Ascending aorta (tissue), 2 donors: ENCODE measurements at regions not wholly inside any gene's neighbourhood (a gene's known extent, or its start where the extent isn't known, plus 50 kb on each side); places are given as distances from the start of the nearest gene placed in this dataset.

ENCODE experiments used
- DNase-seq, 2 donors: peaks; one replicate each; pipeline ENCODE4 v3.0.0-alpha.2; 2019; ENCODE audit warnings: low spot score in 2 of 2
- H3K27ac ChIP-seq, 2 donors: fragments of 200-600 bp; sonication (generic); one replicate each; pipeline ENCODE4 v1.5.1; 2016 to 2017; ENCODE audit warnings: mild to moderate bottlenecking in 1 of 2
- H3K27me3 ChIP-seq: fragments of 200-600 bp; sonication (generic); one replicate; pipeline ENCODE4 v1.5.1; 2017
- H3K36me3 ChIP-seq, 2 donors: fragments of 200-600 bp; sonication (generic); one replicate each; pipeline ENCODE4 v1.5.1; 2016
- H3K4me1 ChIP-seq, 2 donors: fragments of 200-600 bp; sonication (generic); one replicate each; pipeline ENCODE4 v1.5.1; 2016 to 2017; ENCODE audit warnings: mild to moderate bottlenecking in 1 of 2
- H3K4me3 ChIP-seq, 2 donors: fragments of 200-600 bp; sonication (generic); one replicate each; pipeline ENCODE4 v1.5.1; 2016 to 2017; ENCODE audit warnings: mild to moderate bottlenecking in 1 of 2
- H3K9me3 ChIP-seq, 2 donors: fragments of 200-600 bp; sonication (generic); one replicate each; pipeline ENCODE4 v1.5.1; 2016
- intact Hi-C: fragments of 100-400 bp; cut with DNase I; formaldehyde crosslinking; loops from one replicate; pipeline ENCODE4 v1.15.1; 2023
- TF ChIP-seq, protein P1 (sequence below), 3 experiments: fragments of 200-600 bp in 2 of 3; fragments of 450-650 bp in 1 of 3; sonication (generic) in 2 of 3; IDR thresholded peaks; one replicate each; pipeline ENCODE4 v1.5.1; 2016 to 2019; ENCODE audit warnings: antibody characterized with exemption in 3 of 3, mild to moderate bottlenecking in 1 of 3, moderate library complexity in 1 of 3

DNA sequence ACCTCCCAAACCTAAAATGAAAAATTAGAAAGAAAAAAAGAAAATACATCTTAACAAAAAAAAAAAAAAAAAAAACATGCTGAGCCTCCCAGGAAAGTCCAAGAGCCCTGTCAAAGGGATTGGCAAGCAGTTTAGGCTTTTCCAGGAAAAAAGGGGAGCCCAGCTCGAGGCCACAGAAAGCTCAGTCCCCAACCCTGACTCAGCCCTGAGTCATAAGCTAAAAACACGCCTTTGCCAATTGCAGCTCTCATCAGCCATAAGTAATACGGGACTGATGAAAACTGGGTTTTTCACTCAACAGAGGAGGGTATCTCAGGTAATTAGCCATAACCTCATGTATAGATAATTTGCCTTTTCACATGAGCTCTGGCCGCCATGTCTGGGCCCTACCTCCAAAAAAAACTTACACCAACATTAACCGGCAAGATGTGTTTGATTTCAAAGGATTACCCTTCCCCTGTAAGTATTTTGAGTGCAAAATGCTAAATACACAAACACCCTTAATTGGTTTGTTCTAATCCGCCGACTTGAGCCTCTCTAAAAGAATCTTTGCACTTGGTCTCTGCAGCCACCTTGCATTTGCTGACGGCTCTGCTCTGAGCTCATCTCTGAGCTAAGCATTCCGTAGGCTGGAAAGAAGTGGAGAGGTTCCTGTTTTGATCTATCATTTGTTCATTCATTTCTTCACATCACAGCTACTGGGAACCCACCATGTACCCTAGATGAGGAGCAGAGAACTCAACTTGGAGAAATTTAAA is 319.2 kb downstream of the BCL11B start:
- TF ChIP-seq, protein P1, sequence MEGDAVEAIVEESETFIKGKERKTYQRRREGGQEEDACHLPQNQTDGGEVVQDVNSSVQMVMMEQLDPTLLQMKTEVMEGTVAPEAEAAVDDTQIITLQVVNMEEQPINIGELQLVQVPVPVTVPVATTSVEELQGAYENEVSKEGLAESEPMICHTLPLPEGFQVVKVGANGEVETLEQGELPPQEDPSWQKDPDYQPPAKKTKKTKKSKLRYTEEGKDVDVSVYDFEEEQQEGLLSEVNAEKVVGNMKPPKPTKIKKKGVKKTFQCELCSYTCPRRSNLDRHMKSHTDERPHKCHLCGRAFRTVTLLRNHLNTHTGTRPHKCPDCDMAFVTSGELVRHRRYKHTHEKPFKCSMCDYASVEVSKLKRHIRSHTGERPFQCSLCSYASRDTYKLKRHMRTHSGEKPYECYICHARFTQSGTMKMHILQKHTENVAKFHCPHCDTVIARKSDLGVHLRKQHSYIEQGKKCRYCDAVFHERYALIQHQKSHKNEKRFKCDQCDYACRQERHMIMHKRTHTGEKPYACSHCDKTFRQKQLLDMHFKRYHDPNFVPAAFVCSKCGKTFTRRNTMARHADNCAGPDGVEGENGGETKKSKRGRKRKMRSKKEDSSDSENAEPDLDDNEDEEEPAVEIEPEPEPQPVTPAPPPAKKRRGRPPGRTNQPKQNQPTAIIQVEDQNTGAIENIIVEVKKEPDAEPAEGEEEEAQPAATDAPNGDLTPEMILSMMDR (IDR thresholded peaks at IDR 0.05): no peak
- Histone ChIP-seq H3K27me3 (no peaks in the 10 kb centered on the region), H3K36me3 (no peaks in the 10 kb centered on the region), H3K27ac (no peak overlapping the region), H3K9me3 (no peaks in the 10 kb centered on the region), H3K4me3 (no peak overlapping the region), H3K4me1 (peaks cover 0 to 3% of the 10 kb centered on the region in 2 donors)
- intact Hi-C loops: loop anchor here (2.0 kb wide), 1 partner anchor 84 kb away; no protein-coding TSS in a partner anchor
- peak in 1 of 2 donors; percentile 74 for DNase-seq

DNA sequence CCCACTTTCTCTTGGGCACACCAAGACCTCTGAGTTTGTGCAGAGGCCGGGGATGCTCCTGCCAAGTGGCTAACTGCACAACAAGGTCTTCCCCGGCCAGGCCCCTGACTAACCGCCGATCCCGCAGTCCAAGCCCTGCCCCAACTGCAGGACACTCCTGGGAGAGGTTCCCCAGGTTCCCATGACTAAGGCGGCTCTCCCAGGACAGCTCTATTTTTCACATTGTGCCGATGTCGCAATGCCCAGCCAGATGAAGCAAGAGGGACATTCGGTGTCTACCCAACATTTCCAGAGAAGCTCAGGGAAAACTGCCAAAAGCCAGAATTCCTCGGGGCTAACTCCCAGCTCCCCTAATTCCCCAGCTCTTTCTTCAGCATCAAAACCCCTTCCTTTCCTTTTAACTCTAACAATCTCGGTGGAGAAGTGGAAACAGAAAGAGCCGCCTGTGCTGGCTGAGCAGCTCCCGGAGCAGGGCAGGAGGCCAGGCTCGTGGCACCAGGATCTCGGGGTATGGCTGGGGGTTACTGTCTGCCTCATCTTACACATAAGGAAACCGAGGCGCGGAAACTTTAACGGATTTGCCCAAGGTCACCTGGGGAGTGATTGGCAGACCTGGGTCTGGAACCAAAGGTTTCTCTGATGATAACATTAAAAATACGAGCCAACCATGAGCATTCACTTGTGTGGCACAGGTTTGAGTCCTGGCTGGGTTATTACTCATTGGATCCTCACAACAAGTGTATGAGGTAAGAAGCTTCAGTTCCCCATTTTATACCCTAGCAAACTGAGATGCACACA is 318.2 kb downstream of the BCL11B start:
- H3K36me3 ChIP-seq: no peaks in the 10 kb centered on the region
- H3K4me3 ChIP-seq: no peak overlapping the region
- H3K27me3 ChIP-seq: no peaks in the 10 kb centered on the region
- H3K9me3 ChIP-seq: no peaks in the 10 kb centered on the region
- no peak overlapping the region for H3K27ac ChIP-seq
- peaks cover 0 to 3% of the 10 kb centered on the region in 2 donors for H3K4me1 ChIP-seq
- DNase-seq: peak; percentile 38 to 86
- TF ChIP-seq, protein P1 (IDR thresholded peaks at IDR 0.05): no peak
- intact Hi-C loops: loop anchor here (2.0 kb wide), 1 partner anchor 83 kb away; no protein-coding TSS in a partner anchor

DNA sequence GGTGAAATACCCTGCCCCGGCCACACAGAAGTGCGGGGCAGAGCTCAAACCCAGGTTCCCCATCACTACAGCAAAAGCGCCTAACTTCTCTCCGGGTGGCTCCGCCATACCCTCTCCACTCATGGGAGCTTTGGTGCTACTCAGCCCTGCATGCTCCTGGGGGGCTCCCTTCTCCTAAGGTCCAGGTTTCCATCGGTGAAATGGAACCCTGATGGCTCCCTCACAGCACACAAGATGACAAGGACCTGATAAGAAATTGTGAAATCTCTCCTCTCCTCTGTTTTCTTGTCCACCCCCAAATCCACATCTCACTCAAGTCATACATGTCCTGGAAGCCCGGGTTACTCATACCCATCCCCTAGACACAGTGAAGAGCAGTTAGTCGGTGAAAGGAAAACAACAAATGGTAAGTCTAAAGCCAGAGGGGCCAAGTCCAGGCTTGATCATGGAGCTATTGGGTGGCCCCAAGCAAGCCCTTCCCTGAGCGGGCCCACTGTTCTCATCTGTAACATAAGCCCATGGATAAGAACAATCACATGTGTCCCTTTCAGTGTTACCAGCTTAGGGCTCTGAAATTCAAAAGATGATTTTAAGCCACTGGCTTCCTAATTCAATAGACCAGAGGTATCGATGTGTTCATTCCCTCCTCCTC is 317.5 kb downstream of the BCL11B start:
- TF ChIP-seq, protein P1 (IDR thresholded peaks at IDR 0.05): no peak
- Histone ChIP-seq H3K9me3 (no peaks in the 10 kb centered on the region), H3K4me1 (peaks cover 0 to 3% of the 10 kb centered on the region in 2 donors), H3K27ac (no peak overlapping the region), H3K4me3 (no peak overlapping the region), H3K36me3 (no peaks in the 10 kb centered on the region), H3K27me3 (no peaks in the 10 kb centered on the region)
- DNase-seq: peak in 1 of 2 donors; percentile 50
- intact Hi-C loops: no loop called here

DNA sequence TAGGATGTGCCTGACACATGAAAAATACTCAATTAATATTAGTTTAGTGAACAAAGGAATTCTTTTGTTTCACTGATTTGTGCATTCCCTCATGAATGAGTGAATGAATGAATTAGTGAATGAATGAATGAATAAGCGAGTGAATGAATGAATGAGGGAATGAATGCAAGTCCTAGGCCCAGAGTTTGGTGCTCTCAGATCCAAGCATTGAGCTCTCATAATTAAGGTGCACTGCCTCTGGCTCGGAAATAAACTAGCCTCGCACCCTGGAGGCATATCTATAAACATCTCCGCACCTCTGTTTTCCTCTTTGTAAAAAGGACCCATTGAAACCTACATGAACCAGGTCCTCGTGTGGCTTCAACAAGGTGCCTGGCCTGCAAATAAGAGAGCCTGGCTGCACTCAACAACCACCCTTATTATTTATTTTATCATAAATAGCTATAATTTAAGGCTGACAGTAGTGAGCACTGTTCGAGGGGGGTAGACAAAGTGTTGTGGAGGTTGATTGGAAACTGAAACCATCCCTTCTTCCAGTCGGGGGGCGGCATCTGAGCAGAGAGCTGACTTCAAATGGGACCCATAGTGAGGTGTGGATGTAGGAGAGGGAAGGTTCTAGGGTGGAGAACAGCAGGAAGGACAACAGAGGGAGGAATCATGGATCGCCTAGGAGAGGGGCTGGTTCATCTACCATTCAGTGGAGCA is 316.8 kb downstream of the BCL11B start:
- no peak overlapping the region for H3K27ac ChIP-seq
- peak in 1 of 2 donors; percentile 31 for DNase-seq
- H3K4me3 ChIP-seq: no peak overlapping the region
- TF ChIP-seq, protein P1 (IDR thresholded peaks at IDR 0.05): no peak
- no peaks in the 10 kb centered on the region for H3K9me3 ChIP-seq
- H3K4me1 ChIP-seq: peaks cover 0 to 3% of the 10 kb centered on the region in 2 donors
- intact Hi-C loops: loop anchor here (5.0 kb wide), 1 partner anchor 202 kb away; no protein-coding TSS in a partner anchor
- H3K27me3 ChIP-seq: no peaks in the 10 kb centered on the region
- no peaks in the 10 kb centered on the region for H3K36me3 ChIP-seq

DNA sequence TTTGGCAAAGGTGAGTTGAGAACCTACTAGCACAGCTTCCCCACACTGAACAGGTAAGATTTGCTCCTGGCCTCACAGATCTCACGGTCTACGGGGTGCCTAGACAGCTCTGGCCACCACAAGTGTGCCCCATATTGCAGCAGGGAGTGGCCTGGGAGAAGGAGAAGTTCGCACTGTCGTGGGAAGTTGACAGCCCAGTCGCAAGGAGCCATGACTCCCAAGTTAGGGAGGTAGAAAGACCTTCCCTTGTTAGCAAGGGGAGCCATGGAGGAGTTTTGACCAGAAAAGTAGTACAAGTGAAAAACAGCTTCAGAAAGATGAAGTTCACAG is 316.3 kb downstream of the BCL11B start:
- H3K27me3 ChIP-seq: no peaks in the 10 kb centered on the region
- H3K27ac ChIP-seq: no peak overlapping the region
- H3K4me1 ChIP-seq: peaks cover 0 to 3% of the 10 kb centered on the region in 2 donors
- no peaks in the 10 kb centered on the region for H3K9me3 ChIP-seq
- TF ChIP-seq, protein P1 (IDR thresholded peaks at IDR 0.05): no peak
- intact Hi-C loops: loop anchor here (5.0 kb wide), 1 partner anchor 202 kb away; no protein-coding TSS in a partner anchor
- H3K4me3 ChIP-seq: no peak overlapping the region
- H3K36me3 ChIP-seq: no peaks in the 10 kb centered on the region
- peak in 1 of 2 donors; percentile 43 for DNase-seq
